ENCODE measurements at regions not wholly inside any gene's neighbourhood (a gene's known extent, or its start where the extent isn't known, plus 50 kb on each side); places are given as distances from the start of the nearest gene placed in this dataset.

DNA sequence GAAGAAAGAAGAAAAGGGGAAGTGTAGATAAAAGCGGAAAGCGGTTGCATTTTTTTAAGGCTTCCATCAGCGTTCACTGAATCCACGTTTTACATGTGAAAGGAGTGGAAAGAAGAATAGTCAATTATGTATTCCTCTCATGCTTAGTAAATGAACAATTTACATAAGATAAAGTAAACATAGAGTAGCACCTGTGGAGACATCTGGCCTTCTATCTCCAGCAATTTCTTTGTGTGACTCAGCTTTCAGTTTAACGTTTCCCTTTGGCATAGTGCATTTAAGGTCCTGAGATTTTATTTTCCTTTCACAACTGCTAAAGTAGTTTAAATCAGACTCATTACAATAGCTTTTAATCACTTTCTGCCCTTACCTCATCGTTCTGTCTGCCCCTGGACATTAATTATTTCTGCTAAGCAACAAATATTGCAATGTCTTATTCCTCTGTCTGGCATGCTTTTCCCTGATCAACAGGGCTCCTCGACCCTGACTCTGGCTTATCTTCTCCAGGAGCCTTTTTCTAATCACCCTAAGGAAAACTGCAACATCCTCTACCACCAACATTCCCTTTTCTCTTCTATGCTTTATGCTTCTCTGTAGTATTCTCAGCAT, 383.5 kb upstream of the VWC2 start:
- H3K4me1 ChIP-seq (ENCODE audit: control insufficient read depth in 1 of 2, insufficient read depth in 2 of 2, low read length in 2 of 2), result no peaks in the 10 kb centered on the region
- no peaks in the 10 kb centered on the region for H4K20me1 ChIP-seq (ENCODE audit: insufficient read depth)
- RAD21 ChIA-PET (ENCODE audit: low non-redundant PET in 1 of 2, low total read pairs in 2 of 2, uncharacterized antibody in 2 of 2, unreplicated experiment in 2 of 2), result no interaction called here
- no peaks in the 10 kb centered on the region for H3K27me3 ChIP-seq (ENCODE audit: insufficient read depth, low read length)
- H3K4me3 ChIP-seq (replicated peaks in 1 of 2; ENCODE audit: low read depth in 1 of 2, low read length in 2 of 2), result no peak overlapping the region
- DNase-seq (ENCODE audit: low read depth, low spot score) (no peak), ATAC-seq (no peak)
- POLR2A ChIA-PET, result no interaction called here
- no peaks in the 10 kb centered on the region for H3K9me2 ChIP-seq (ENCODE audit: insufficient read depth)
- BruUV-seq (replicated peaks), result no TSS peak
- CTCF ChIA-PET, result no interaction called here
- no peak overlapping the region for H2AFZ ChIP-seq (ENCODE audit: low read depth, low read length, poor library complexity, severe bottlenecking)
- no peak overlapping the region for H3K4me2 ChIP-seq (ENCODE audit: low read length)
- intact Hi-C loops (cut with micrococcal nuclease), result no loop called here
- no peak overlapping the region for H3K27ac ChIP-seq (ENCODE audit: low read depth, low read length)
- TF ChIP-seq POLR2AphosphoS5 (IDR thresholded peaks at IDR 0.05; ENCODE audit: low read depth, low read length) (no peak), JUND (IDR thresholded peaks at IDR 0.05) (no peak), POLR2A (IDR thresholded peaks at IDR 0.05; ENCODE audit: borderline replicate concordance, extremely low read depth, insufficient read depth, insufficient read length) (no peak)
- TF ChIP-seq, protein P1, sequence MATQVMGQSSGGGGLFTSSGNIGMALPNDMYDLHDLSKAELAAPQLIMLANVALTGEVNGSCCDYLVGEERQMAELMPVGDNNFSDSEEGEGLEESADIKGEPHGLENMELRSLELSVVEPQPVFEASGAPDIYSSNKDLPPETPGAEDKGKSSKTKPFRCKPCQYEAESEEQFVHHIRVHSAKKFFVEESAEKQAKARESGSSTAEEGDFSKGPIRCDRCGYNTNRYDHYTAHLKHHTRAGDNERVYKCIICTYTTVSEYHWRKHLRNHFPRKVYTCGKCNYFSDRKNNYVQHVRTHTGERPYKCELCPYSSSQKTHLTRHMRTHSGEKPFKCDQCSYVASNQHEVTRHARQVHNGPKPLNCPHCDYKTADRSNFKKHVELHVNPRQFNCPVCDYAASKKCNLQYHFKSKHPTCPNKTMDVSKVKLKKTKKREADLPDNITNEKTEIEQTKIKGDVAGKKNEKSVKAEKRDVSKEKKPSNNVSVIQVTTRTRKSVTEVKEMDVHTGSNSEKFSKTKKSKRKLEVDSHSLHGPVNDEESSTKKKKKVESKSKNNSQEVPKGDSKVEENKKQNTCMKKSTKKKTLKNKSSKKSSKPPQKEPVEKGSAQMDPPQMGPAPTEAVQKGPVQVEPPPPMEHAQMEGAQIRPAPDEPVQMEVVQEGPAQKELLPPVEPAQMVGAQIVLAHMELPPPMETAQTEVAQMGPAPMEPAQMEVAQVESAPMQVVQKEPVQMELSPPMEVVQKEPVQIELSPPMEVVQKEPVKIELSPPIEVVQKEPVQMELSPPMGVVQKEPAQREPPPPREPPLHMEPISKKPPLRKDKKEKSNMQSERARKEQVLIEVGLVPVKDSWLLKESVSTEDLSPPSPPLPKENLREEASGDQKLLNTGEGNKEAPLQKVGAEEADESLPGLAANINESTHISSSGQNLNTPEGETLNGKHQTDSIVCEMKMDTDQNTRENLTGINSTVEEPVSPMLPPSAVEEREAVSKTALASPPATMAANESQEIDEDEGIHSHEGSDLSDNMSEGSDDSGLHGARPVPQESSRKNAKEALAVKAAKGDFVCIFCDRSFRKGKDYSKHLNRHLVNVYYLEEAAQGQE (IDR thresholded peaks at IDR 0.05; ENCODE audit: low read depth), result no peak
- no peaks in the 10 kb centered on the region for H3K79me2 ChIP-seq (ENCODE audit: insufficient read depth, low read length)
- H3K9ac ChIP-seq (ENCODE audit: low read length), result no peak overlapping the region
- H3K9me3 ChIP-seq (ENCODE audit: control insufficient read depth in 1 of 2, insufficient read depth in 1 of 2, low read depth in 1 of 2, low read length in 2 of 2), result peaks cover 8 to 14% of the 10 kb centered on the region in 2 experiments; a peak in 2 of 4 replicates
- no peaks in the 10 kb centered on the region for H3K36me3 ChIP-seq (ENCODE audit: control insufficient read depth in 1 of 2, insufficient read depth in 2 of 2, low read length in 2 of 2)

DNA sequence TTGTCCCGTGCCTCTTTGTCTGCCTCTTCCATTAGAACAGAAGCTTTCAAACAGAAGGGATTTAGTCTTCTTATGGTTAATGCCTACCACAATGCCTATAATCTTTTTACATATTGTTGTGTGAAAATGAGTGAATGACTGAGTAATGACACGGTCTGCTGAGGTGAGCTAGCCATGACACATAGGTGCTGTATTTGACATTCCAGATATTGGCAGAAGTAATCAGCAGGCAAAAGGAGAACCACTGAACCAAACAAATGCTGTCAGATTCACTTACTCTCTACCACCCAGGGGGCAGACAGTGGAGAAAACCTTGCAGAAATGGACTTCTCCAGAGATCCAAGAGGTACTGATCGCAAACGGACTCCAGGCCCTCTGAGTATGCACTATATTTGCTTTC, 377.2 kb upstream of the VWC2 start:
- RAD21 ChIA-PET (ENCODE audit: low non-redundant PET in 1 of 2, low total read pairs in 2 of 2, uncharacterized antibody in 2 of 2, unreplicated experiment in 2 of 2), result no interaction called here
- ATAC-seq (no peak), DNase-seq (ENCODE audit: low read depth, low spot score) (no peak)

More for the DNA sequence above, 377.2 kb upstream of the VWC2 start:
- Histone ChIP-seq H3K27me3 (ENCODE audit: insufficient read depth, low read length) (no peaks in the 10 kb centered on the region), H3K9me3 (ENCODE audit: control insufficient read depth in 1 of 2, insufficient read depth in 1 of 2, low read depth in 1 of 2, low read length in 2 of 2) (peaks cover 12 to 28% of the 10 kb centered on the region in 2 experiments; a peak in 2 of 4 replicates), H3K4me3 (replicated peaks in 1 of 2; ENCODE audit: low read depth in 1 of 2, low read length in 2 of 2) (no peak overlapping the region), H3K9me2 (ENCODE audit: insufficient read depth) (no peaks in the 10 kb centered on the region), H3K4me2 (ENCODE audit: low read length) (no peak overlapping the region), H3K27ac (ENCODE audit: low read depth, low read length) (no peak overlapping the region), H3K4me1 (ENCODE audit: control insufficient read depth in 1 of 2, insufficient read depth in 2 of 2, low read length in 2 of 2) (no peaks in the 10 kb centered on the region), H3K9ac (ENCODE audit: low read length) (no peak overlapping the region), H3K79me2 (ENCODE audit: insufficient read depth, low read length) (no peaks in the 10 kb centered on the region), H3K36me3 (ENCODE audit: control insufficient read depth in 1 of 2, insufficient read depth in 2 of 2, low read length in 2 of 2) (no peaks in the 10 kb centered on the region), H2AFZ (ENCODE audit: low read depth, low read length, poor library complexity, severe bottlenecking) (no peak overlapping the region), H4K20me1 (ENCODE audit: insufficient read depth) (no peaks in the 10 kb centered on the region)
- no TSS peak for BruUV-seq (replicated peaks)
- TF ChIP-seq ELF1 (IDR thresholded peaks at IDR 0.05; ENCODE audit: borderline replicate concordance, low read depth) (no peak), SIN3A (IDR thresholded peaks at IDR 0.05; ENCODE audit: low read depth) (no peak), POLR2AphosphoS5 (IDR thresholded peaks at IDR 0.05; ENCODE audit: low read depth, low read length) (no peak), CEBPB (IDR thresholded peaks at IDR 0.05; ENCODE audit: low read depth) (no peak), EZH2phosphoT487 (IDR thresholded peaks at IDR 0.05; ENCODE audit: borderline replicate concordance) (no peak), FOSL1 (IDR thresholded peaks at IDR 0.05; ENCODE audit: low read depth) (no peak), CBX3 (IDR thresholded peaks at IDR 0.05; ENCODE audit: low read depth) (no peak), EZH2 (IDR thresholded peaks at IDR 0.05) (no peak), YY1 (IDR thresholded peaks at IDR 0.05; ENCODE audit: extremely low read depth, insufficient replicate concordance, low read depth, low read length) (no peak), POLR2A (IDR thresholded peaks at IDR 0.05; ENCODE audit: borderline replicate concordance, extremely low read depth, insufficient read depth, insufficient read length) (no peak)
- ChIA-PET POLR2A (no interaction called here), CTCF (no interaction called here)
- intact Hi-C loops (cut with micrococcal nuclease), result no loop called here
